Activated CD8-positive, alpha-beta memory T cell treated with anti-CD3 and anti-CD28 coated beads, Interleukin-2, amount 50 U/mL, for 4 hours (primary cell): ENCODE measurements at regions not wholly inside any gene's neighbourhood (a gene's known extent, or its start where the extent isn't known, plus 50 kb on each side); places are given as distances from the start of the nearest gene placed in this dataset.

Experiments
- DNase-seq: peaks from one replicate; pipeline ENCODE4 v3.0.0-alpha.2; 2020

DNA sequence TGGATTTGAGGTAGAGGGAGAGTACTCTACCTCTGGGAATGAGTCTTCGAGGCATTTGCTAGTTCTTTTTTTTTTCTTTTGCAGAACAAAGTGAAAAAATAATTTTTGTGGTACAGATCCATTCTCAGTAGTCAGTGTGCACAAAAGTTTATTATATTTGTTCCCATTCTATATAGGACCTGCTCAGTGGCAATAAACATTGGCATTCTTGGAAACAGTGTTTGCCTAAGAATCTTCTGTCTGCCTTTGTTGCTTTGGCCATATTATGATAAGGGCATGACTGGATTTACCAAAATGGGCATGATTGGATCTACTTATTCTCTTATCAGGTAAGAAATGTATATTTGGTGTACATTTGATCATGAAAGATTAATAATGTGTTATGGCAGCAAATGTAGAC is 583.3 kb downstream of the PLCL1 start:
- DNase-seq = no peak

DNA sequence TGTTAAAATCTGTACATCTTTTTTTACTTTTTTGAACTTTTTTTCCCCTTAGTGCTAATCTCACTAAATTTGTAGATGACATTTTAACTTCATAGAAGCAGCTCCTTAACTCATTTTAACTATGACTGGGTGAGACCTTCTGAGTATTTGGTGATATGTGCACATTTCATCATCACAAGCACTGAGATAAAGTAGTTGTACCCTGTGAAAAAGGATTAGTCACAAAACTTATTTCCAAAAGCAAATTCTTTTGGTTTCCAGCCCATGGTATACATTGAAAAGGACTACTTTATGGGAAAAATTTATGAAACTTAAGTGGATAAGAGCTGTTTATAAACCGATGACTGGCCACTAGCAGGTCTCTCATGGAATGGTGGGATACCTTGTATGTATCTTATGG is 581.5 kb downstream of the PLCL1 start:
- DNase-seq = no peak

- DNase-seq = no peak
Measured at GRCh38 chr2:198385326-198385725, 580.9 kb downstream of the PLCL1 start.

- DNase-seq = no peak
Measured at GRCh38 chr2:198383392-198383791, 579.0 kb downstream of the PLCL1 start.

GRCh38 chr2:198382811-198383210 is 578.4 kb downstream of the PLCL1 start:
- DNase-seq = no peak

DNA sequence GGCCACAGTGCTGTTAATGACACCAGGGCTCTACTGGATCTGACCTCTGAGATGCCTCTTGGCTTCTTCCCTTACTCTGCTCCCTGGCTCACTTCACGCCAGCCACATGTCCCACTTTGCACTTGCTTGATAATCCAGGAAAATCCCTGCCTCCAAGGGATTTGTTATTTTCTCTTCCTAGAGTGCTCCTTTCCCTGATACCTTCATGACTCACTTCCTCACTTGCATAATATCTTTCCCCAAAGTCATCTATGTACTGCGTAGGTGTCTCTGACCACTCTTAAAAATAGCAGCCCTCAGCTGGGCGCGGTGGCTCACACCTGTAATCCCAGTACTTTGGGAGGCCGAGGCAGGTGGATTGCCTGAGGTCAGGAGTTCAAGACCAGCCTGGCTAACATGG is 572.3 kb downstream of the PLCL1 start:
- DNase-seq = no peak

DNA sequence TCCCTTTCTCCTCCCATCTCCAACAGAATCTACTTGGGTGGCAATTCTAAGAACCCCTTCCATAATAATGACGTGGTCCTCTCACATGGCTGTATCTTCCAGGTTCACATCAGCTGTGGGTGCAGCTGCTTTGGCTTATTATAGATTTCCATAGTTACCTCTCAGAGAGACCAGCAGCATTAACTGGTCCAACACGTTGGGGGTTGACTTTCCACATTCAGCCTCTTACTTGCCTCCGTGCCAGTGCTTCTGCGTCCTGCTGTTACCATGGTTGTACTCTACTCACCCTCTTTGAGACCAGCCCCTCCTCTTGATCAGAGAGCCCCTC is 570.7 kb downstream of the PLCL1 start:
- DNase-seq = no peak

DNA sequence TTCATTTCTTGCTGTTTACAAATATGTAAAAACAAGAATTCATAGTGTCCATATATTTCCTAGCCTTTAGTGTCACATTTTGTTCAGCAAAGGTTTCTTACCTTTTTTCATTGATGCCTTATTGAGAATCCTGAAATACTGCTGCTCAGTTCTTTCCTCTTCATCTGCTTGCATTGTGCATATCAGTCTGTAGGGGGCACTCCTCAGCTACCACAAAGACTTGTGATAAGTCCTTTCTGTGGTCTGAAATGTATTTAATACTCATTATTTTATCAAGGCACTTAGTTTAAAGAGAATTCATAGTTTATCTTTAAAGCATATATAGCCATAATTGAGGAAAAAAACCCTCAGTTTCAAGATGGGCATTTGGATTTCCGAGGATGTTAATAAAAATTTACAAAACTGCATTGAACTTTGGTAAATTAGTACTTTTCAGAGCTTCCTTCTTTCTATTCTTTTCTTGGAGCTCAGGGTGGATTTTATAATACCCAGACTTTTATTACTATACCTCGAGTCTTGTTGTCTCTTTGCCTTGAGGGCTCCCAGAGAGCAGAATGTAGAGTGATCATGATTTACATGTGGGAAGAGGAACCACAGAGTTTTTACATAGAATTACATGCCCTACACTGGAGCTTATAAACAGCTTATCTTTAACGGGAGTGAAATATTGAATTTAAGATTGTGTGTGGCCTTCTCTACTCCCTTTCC is 570.1 kb downstream of the PLCL1 start:
- no peak for DNase-seq

DNA sequence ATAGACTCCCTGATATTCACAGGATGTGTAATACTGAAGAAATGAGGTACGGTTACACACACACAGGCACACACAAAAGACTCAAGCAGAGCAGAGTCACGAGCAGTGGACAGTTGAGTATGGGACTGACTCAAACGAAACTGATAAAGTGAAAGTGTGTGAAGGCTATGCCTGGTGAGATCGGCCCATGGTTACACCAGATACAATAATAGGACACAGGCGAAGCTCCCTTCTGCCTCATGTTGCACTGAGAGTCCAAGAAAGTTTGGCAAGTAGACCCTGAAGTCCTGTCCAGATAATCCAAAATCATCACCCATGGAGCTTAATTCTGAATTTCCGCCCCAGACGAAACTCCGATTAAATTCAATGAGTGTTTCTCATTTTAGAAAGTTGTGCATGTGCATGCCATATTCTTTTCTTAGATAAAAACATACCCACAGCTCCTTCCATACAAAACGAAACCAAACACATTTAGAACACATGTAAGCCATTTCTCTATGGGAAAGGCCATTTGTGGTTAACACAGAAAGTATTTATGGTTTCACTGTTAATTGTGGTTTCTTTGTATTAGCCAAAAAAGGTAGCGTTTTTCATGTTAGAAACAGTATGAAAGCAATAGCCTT is 567.6 kb downstream of the PLCL1 start:
- DNase-seq = no peak

DNA sequence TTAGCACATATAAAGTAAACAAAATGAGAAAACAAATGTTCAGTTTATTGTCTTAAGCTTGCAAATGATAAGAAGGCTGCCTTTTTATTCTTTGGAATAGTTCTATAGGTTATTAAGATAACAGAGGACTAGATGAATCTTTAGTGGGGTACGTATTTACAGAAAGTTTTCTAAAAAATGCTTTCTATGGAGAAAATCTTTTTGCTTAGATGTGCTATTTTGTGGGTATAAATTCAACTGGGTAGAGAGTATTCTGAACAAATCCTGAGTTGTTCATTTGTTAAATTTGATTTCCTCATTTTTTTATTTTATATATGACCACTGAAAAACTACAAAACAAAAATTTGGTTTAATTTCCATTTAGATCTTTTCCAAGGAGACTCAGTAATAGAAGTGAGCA is 566.9 kb downstream of the PLCL1 start:
- no peak for DNase-seq

DNA sequence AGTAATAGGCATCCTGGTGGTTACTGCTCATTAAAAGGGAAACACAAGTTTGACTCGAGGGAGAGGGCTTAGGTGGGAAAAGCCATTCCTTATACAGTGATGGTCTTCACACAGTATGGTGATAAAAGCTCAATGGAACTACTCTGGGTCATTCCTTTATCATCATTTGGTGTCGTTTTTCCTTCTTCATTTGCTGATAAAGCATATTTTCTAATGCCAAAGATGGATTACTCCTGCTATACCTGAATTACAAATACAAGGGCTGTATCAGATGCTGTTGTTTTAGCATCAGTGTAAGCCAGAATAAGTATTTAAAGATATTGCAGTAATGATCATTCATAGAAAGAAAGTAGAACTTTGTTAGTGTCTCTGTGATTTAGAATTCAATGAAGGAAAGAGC is 563.7 kb downstream of the PLCL1 start:
- DNase-seq = no peak

DNA sequence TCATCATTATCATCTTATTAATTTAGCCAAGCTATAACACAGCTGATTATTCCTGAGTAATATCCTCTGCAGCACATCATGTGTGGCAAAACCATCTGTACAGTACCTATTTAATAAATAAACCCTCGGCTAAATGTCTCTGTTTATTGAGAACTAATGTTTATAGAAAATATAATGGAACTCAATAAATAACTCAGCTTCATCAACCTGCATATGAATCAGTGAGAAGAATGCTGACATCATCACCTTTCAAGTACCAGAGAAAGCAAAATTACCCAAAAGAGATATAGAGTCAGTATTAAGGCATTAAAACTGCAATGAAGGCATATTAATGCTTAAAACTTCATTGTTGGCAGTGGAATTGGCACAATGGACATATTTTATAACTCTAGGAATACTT is 558.3 kb downstream of the PLCL1 start:
- DNase-seq = no peak

DNA sequence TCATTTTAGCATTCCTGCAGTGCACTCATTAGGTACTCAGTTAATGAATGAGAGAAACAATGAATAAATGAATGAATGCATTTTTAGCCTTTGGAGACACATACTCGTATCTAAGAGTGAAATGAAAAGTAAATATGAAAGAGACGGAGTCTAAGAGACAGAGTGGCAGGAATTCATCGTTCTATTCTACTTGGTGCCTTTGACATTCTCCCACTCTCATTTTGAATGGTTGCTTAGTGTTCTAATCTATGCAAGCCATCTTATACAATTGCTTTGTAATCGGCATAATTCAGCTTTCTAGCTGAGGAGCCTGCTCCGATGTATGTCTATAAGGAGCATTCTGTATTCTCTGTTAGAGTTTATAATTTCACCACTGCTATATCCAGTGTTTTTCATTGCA is 554.9 kb downstream of the PLCL1 start:
- no peak for DNase-seq

- no peak for DNase-seq
Measured at GRCh38 chr2:198356157-198356556, 551.8 kb downstream of the PLCL1 start.

GRCh38 chr2:198351647-198352046 is 547.3 kb downstream of the PLCL1 start:
- DNase-seq = no peak

GRCh38 chr2:198347946-198348345 is 543.6 kb downstream of the PLCL1 start:
- DNase-seq = no peak

DNA sequence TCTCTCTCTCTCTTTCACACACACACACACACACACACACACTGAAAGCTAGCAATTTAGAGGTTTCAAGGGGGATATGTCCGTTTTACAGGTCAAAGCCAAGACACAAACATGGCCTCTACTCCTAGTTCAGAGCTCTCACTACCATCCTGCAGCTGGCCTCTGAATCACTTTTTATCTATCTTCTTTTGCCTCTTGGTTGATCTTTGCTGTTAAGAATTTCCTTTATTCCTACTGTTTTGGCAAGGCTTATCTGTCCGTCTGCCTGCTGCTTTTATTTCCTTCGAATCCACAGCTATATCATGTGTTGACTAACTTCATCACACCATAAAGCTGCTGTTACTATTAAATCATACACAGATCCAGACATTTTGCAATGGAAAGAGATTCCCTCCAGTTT is 543.0 kb downstream of the PLCL1 start:
- no peak for DNase-seq

DNA sequence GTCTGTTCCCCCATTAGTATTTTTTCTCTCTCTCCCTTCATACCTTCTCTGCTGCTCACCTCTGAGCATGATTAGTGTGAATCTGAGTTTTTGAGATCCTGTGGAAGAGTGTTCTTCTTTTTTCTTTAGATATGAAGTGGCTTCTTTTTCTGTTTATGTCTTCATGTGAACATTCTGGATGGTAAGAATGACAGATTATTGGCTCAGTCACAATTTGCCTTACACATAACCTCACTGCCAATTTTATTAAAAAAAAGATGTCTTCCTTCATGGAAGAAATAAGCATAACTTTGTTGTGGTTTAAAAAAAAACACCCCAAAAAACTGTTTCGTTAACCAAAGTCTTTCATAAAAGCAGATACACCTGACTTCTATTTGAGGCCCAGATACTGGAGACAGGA is 539.1 kb downstream of the PLCL1 start:
- no peak for DNase-seq

- DNase-seq = no peak
Measured at GRCh38 chr2:198340846-198341245, 536.5 kb downstream of the PLCL1 start.

GRCh38 chr2:198339116-198339515 is 534.7 kb downstream of the PLCL1 start:
- DNase-seq = no peak

DNA sequence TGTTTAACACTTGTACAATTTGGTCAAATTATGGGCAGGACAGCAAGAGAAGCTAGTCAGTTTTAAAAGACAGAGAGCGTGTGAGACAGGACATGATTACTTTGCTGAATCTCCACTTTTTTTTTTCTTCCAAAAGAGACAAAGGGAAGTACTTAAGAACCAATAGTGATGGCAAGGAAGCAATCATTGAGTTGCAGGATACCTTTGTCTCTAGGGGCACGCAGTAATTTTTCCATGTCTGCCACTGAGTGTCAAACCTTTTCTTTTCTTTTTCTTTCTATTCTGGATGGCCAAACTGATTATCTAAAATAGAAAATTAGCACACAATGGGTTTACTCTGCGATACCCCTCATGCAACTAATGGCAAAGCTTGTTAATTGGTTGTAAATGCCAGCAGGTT is 533.0 kb downstream of the PLCL1 start:
- DNase-seq = no peak

- no peak for DNase-seq
Measured at GRCh38 chr2:198328454-198328853, 524.1 kb downstream of the PLCL1 start.

DNA sequence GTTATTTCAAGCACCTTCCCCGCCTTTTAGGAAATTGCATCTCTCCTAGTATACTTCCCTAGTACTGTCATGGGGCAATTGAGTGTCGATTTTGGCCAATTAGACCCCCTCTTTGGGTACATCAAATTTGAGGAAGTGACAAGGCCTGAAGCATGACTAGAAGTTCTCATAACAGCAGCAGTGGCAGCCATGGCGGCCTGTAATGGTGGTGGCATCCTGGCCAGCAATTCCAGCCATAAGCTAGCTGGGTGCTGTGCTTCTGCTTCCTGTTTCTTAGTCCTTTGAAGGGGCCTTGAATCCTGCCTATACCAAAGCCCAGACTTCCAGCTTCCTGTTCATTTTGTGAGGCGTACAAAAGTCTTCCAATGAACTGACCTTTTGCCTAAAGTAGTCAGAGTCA is 523.1 kb downstream of the PLCL1 start:
- no peak for DNase-seq

DNA sequence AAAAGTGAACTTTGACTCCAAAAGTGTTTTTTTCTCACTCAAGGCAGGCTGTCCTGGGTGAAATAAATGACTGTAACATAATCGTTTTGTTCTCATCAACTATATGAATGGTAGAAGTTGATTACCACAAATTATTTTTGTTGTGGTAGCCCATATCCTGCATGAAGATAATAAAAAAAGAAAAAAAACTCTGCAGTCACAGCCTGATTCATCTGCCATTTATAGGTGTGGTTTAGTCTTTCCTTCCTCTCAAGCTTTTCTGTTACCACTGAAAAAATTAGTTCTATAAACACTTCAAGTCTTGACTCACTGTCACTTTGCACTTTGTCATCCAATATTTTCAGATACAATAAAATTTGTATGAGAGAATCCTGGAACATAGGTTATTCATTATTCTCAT is 522.0 kb downstream of the PLCL1 start:
- DNase-seq = no peak

- no peak for DNase-seq
Measured at GRCh38 chr2:198325359-198325758, 521.0 kb downstream of the PLCL1 start.
